Large intestine (tissue), 3 donors: ENCODE measurements at regions not wholly inside any gene's neighbourhood (a gene's known extent, or its start where the extent isn't known, plus 50 kb on each side); places are given as distances from the start of the nearest gene placed in this dataset.

ENCODE experiments used
- DNase-seq, 2 donors: peaks; one replicate each; pipeline versions ENCODE4 v3.0.0 to v3.0.0-alpha.2; 2013
- H3K27ac ChIP-seq: one replicate; pipeline ENCODE4 v1.5.1; 2013; ENCODE audit warnings: low read length
- H3K27me3 ChIP-seq: 2 replicates; pipeline ENCODE4 v1.6.1; 2013; ENCODE audit warnings: low read length; ENCODE audit not compliant: control insufficient read depth, insufficient read depth
- H3K36me3 ChIP-seq: 2 replicates; pipeline ENCODE4 v1.6.1; 2013; ENCODE audit warnings: low read length; ENCODE audit not compliant: control insufficient read depth, insufficient read depth
- H3K4me1 ChIP-seq: one replicate; pipeline ENCODE4 v1.6.1; 2013; ENCODE audit warnings: low read length; ENCODE audit not compliant: control insufficient read depth, insufficient read depth
- H3K4me3 ChIP-seq: one replicate; pipeline ENCODE4 v1.5.1; 2013; ENCODE audit warnings: low read length
- H3K9me3 ChIP-seq: one replicate; pipeline ENCODE4 v1.6.1; 2013; ENCODE audit warnings: mild to moderate bottlenecking, low read depth, low read length, moderate library complexity; ENCODE audit not compliant: control insufficient read depth
- WGBS: methylation state at CpG from one replicate; pipeline ENCODE4 v1.1.5; 2013; ENCODE audit warnings: low lambda C conversion rate; ENCODE audit not compliant: insufficient coverage; 5-methylcytosine and 5-hydroxymethylcytosine counted together

DNA sequence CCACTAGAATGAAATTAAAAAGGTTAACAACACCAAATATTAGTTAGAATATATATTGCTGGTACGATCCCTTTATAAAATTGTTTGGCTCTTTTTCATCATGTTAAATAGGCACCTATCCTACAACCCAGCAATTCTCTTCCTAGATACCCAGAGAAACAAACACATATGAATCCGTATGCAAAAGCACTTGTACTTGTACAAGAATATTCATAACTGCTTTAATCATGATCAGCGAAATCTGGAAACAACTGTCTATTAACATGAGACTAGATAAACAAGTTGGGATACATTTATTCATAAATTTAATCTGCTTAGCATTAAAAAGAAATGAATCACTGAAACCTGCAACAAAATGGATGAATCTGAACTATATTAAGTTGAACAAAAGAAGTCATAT is 113.7 kb upstream of the MAP1B start:
- DNase-seq: no peak
- H3K27me3 ChIP-seq: no peaks in the 10 kb centered on the region
- 80% methylated on average over 1 of the region's 3 CpGs for WGBS

DNA sequence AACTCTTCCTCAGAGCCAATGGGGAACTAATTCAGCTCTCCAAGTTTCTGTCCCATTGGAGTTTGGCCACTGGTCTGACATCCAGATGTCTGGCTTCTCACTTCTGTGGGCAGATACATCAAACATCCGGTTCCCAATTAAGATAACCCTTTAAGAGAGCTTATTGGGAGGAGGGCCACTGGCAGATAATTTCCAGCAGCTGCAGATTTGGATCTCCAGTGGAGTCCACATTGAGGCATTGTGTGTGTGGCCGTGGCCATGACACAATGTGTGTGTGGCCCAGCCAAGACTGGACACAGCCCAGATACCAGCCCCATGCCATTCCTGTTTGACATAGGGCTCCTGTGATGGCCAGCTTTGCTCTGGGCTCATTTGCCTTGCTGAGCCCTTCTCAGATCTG is 110.5 kb upstream of the MAP1B start:
- no peak for DNase-seq
- Histone ChIP-seq H3K4me1 (no peaks in the 10 kb centered on the region), H3K9me3 (no peaks in the 10 kb centered on the region), H3K36me3 (no peaks in the 10 kb centered on the region), H3K27me3 (no peaks in the 10 kb centered on the region), H3K4me3 (no peak overlapping the region), H3K27ac (no peak overlapping the region)
- WGBS: no CpG with 5 or more reads among the region's 2 CpGs

More for the DNA sequence above, 113.7 kb upstream of the MAP1B start:
- H3K36me3 ChIP-seq: no peaks in the 10 kb centered on the region
- H3K9me3 ChIP-seq: no peaks in the 10 kb centered on the region
- H3K4me3 ChIP-seq: no peak overlapping the region
- H3K4me1 ChIP-seq: peaks cover 2% of the 10 kb centered on the region
- no peak overlapping the region for H3K27ac ChIP-seq

DNA sequence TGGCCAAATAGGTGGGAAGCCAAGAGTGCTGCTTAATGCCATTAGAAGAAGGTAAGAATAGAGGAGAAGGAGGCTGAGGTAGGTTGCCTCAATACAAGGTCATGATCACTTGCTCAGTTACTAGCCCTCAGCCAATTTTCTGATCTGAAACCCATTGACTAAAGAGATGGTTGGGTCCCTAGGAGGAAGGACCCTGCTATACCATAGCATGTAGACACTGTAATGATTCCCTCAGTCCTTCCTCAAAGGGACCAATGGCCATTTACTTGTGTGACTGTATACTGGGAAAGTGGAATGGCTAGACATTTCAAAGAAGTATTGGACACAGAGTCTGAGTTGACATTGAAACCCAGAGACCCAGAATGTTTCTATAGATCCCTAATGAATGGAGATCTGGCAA is 108.5 kb upstream of the MAP1B start:
- no peaks in the 10 kb centered on the region for H3K4me1 ChIP-seq
- no peak overlapping the region for H3K27ac ChIP-seq
- no peak for DNase-seq
- H3K27me3 ChIP-seq: no peaks in the 10 kb centered on the region
- no peak overlapping the region for H3K4me3 ChIP-seq
- H3K36me3 ChIP-seq: no peaks in the 10 kb centered on the region
- no peaks in the 10 kb centered on the region for H3K9me3 ChIP-seq

- WGBS: no CpG with 5 or more reads among the region's 1 CpG
- no peak overlapping the region for H3K4me3 ChIP-seq
- no peaks in the 10 kb centered on the region for H3K9me3 ChIP-seq
- H3K36me3 ChIP-seq: no peaks in the 10 kb centered on the region
- H3K27ac ChIP-seq: no peak overlapping the region
- DNase-seq: no peak
- no peaks in the 10 kb centered on the region for H3K4me1 ChIP-seq
- H3K27me3 ChIP-seq: peaks cover 2% of the 10 kb centered on the region
These were observed 106.6 kb upstream of the MAP1B start for GRCh38 chr5:72000707-72001106.

DNA sequence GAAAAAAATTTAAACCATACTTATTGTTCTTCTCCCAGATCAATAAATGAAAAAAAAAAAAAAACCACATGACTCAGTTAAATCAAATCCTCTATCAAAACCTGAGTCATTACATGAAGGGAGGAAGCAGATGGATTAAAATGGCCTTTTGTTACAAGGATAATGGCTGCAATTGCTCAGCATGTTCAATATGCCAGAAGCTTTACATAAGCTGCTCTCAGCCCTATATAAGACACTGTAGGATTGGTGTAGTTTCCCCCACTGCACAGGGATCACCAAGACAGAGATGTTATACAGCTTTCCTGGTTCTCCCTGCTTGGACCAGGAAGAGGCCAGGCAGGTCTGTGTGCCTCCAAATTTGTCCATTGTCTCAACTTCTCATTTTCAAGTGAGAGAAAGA is 101.6 kb upstream of the MAP1B start:
- Histone ChIP-seq H3K4me1 (no peaks in the 10 kb centered on the region), H3K27ac (no peak overlapping the region), H3K27me3 (peaks cover 6% of the 10 kb centered on the region), H3K36me3 (no peaks in the 10 kb centered on the region), H3K9me3 (no peaks in the 10 kb centered on the region), H3K4me3 (no peak overlapping the region)
- no peak for DNase-seq

DNA sequence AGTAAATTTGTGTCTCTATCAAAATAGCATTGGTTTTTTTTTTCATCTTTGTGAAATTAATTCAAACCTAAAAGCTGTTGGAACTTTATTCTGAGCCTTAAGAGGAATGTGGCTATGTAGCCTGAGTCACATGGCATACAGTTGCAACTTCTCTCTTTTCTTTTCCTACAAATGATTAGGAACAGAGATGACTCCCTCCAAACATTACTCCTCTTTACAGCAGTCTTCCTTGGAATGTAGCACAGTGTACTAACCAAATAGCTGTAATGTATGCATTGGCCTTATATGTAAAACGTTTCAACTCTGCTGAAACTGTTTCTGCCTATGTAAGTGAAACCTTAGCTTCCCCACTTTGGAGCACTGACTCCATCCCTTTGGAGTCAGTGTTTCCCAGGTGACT is 100.9 kb upstream of the MAP1B start:
- no peak for DNase-seq
- Histone ChIP-seq H3K27me3 (peaks cover 6% of the 10 kb centered on the region), H3K27ac (no peak overlapping the region), H3K9me3 (no peaks in the 10 kb centered on the region), H3K36me3 (no peaks in the 10 kb centered on the region), H3K4me1 (no peaks in the 10 kb centered on the region), H3K4me3 (no peak overlapping the region)
- WGBS: 20% methylated on average over 1 of the region's 1 CpG

DNA sequence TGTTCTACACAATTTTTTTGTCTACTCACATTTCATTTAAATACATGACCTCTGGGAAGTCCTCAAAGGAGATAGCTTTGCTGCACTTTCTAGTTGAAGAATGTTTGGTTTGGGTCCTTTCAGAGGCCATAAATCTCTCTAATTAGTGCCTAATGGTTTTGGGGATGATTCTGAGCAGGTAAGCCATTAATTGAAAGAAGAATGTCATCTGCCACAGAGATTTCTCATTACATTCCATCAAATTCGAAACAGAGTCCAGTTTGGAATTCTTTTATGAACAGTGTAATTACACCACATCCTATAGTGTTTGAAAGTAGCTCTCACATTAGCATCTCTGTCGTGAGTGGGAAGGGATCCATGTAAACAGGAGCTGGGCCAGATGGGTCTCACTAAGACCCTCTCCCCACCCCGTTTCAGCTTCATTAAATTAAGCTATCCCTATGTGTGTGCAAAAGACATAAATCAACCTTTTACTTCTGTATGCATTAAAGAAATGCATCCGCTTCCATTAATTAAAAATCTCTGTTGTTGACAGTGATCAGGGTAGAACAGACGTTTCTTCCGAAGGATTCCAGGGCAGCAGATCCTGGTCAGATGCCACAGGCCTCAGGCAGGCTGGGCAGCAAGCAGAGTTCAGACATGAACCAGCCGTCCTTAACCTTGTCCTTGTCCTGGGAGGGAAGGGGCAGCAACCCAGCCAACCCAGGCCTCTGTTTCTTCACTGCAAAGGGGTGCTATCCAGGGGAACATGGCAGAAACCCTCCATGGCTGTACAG is 99.8 kb upstream of the MAP1B start:
- DNase-seq: no peak
- no CpG with 5 or more reads among the region's 7 CpGs for WGBS
- Histone ChIP-seq H3K4me3 (no peak overlapping the region), H3K4me1 (no peaks in the 10 kb centered on the region), H3K27me3 (peaks cover 6% of the 10 kb centered on the region), H3K9me3 (no peaks in the 10 kb centered on the region), H3K27ac (no peak overlapping the region), H3K36me3 (no peaks in the 10 kb centered on the region)

- DNase-seq: no peak
- Histone ChIP-seq H3K4me1 (no peaks in the 10 kb centered on the region), H3K27ac (no peak overlapping the region), H3K36me3 (no peaks in the 10 kb centered on the region), H3K9me3 (no peaks in the 10 kb centered on the region), H3K4me3 (no peak overlapping the region), H3K27me3 (peaks cover 6% of the 10 kb centered on the region)
- no CpG with 5 or more reads among the region's 7 CpGs for WGBS
These were observed 98.0 kb upstream of the MAP1B start for GRCh38 chr5:72009280-72009679.

DNA sequence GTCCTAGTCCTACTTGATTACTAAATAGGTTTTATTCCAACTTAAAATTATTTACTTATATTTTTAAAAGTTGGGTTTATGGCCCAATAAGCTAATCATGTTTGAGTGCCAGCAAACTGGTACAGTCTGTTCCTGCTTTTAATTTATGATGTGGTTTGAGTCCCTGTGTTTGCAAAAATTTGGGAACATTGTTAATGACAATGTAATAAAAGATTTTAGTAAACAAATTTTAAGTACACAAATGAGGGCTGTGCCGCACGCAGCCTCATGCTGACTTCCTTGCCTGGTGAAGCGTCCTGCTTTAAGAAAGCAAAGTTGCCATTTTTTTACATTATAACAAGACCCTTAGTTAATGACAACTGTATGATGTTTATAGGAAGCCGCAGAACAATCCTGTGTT is 96.8 kb upstream of the MAP1B start:
- Histone ChIP-seq H3K9me3 (no peaks in the 10 kb centered on the region), H3K27me3 (peaks cover 8% of the 10 kb centered on the region), H3K36me3 (no peaks in the 10 kb centered on the region), H3K4me3 (no peak overlapping the region), H3K4me1 (no peaks in the 10 kb centered on the region), H3K27ac (no peak overlapping the region)
- WGBS: no CpG with 5 or more reads among the region's 4 CpGs
- DNase-seq: no peak

GRCh38 chr5:72012906-72013305 is 94.4 kb upstream of the MAP1B start:
- Histone ChIP-seq H3K4me1 (no peaks in the 10 kb centered on the region), H3K9me3 (no peaks in the 10 kb centered on the region), H3K36me3 (no peaks in the 10 kb centered on the region), H3K27ac (no peak overlapping the region), H3K4me3 (no peak overlapping the region), H3K27me3 (peaks cover 8% of the 10 kb centered on the region)
- 33% methylated on average over 1 of the region's 4 CpGs for WGBS
- no peak for DNase-seq
